ENCODE measurements at regions not wholly inside any gene's neighbourhood (a gene's known extent, or its start where the extent isn't known, plus 50 kb on each side); places are given as distances from the start of the nearest gene placed in this dataset.

DNA sequence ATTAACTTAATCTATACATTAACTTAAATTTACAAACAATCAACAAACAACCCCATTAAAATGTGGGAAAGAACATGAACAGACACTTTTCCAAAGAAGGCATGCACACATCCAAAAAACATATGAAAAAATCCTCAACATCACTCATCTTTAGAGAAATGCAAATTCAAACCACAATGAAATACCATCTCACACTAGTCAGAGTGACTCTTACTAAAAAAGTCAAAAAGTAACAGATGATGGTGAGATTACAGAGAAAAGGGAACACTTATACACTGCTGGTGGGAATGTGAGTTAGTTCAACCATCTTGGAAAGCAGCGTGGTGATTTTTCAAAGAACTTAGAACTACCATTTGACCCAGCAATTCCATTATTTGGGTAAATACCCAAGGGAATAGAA, 759.2 kb upstream of the SLITRK1 start:
- TF ChIP-seq ESRRA (CRISPR knock-in tag; IDR thresholded peaks at IDR 0.05; ENCODE audit: borderline replicate concordance) (no peak), ZSCAN18 (CRISPR knock-in tag; IDR thresholded peaks at IDR 0.05) (no peak), RELA (CRISPR knock-in tag; IDR thresholded peaks at IDR 0.05; ENCODE audit: borderline replicate concordance) (no peak), SMAD3 (CRISPR knock-in tag; IDR thresholded peaks at IDR 0.05; ENCODE audit: borderline replicate concordance) (no peak), IRF2 (CRISPR knock-in tag; IDR thresholded peaks at IDR 0.05; ENCODE audit: borderline replicate concordance, low read depth) (no peak), NR1H2 (CRISPR knock-in tag; IDR thresholded peaks at IDR 0.05) (no peak), MLX (CRISPR knock-in tag; IDR thresholded peaks at IDR 0.05) (no peak), SP1 (CRISPR knock-in tag; conservative IDR thresholded peaks at IDR 0.05) (no peak)
- TF ChIP-seq, protein P1, sequence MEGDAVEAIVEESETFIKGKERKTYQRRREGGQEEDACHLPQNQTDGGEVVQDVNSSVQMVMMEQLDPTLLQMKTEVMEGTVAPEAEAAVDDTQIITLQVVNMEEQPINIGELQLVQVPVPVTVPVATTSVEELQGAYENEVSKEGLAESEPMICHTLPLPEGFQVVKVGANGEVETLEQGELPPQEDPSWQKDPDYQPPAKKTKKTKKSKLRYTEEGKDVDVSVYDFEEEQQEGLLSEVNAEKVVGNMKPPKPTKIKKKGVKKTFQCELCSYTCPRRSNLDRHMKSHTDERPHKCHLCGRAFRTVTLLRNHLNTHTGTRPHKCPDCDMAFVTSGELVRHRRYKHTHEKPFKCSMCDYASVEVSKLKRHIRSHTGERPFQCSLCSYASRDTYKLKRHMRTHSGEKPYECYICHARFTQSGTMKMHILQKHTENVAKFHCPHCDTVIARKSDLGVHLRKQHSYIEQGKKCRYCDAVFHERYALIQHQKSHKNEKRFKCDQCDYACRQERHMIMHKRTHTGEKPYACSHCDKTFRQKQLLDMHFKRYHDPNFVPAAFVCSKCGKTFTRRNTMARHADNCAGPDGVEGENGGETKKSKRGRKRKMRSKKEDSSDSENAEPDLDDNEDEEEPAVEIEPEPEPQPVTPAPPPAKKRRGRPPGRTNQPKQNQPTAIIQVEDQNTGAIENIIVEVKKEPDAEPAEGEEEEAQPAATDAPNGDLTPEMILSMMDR (IDR thresholded peaks at IDR 0.05): no peak
- TF ChIP-seq, protein P2, sequence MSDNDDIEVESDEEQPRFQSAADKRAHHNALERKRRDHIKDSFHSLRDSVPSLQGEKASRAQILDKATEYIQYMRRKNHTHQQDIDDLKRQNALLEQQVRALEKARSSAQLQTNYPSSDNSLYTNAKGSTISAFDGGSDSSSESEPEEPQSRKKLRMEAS (CRISPR knock-in tag; IDR thresholded peaks at IDR 0.05): no peak
- TF ChIP-seq, protein P3, sequence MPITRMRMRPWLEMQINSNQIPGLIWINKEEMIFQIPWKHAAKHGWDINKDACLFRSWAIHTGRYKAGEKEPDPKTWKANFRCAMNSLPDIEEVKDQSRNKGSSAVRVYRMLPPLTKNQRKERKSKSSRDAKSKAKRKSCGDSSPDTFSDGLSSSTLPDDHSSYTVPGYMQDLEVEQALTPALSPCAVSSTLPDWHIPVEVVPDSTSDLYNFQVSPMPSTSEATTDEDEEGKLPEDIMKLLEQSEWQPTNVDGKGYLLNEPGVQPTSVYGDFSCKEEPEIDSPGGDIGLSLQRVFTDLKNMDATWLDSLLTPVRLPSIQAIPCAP (CRISPR knock-in tag; IDR thresholded peaks at IDR 0.05): no peak
- TF ChIP-seq, protein P4, sequence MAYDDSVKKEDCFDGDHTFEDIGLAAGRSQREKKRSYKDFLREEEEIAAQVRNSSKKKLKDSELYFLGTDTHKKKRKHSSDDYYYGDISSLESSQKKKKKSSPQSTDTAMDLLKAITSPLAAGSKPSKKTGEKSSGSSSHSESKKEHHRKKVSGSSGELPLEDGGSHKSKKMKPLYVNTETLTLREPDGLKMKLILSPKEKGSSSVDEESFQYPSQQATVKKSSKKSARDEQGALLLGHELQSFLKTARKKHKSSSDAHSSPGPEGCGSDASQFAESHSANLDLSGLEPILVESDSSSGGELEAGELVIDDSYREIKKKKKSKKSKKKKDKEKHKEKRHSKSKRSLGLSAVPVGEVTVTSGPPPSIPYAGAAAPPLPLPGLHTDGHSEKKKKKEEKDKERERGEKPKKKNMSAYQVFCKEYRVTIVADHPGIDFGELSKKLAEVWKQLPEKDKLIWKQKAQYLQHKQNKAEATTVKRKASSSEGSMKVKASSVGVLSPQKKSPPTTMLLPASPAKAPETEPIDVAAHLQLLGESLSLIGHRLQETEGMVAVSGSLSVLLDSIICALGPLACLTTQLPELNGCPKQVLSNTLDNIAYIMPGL (CRISPR knock-in tag; IDR thresholded peaks at IDR 0.05): no peak
